ENCODE measurements at regions not wholly inside any gene's neighbourhood (a gene's known extent, or its start where the extent isn't known, plus 50 kb on each side); places are given as distances from the start of the nearest gene placed in this dataset.

DNA sequence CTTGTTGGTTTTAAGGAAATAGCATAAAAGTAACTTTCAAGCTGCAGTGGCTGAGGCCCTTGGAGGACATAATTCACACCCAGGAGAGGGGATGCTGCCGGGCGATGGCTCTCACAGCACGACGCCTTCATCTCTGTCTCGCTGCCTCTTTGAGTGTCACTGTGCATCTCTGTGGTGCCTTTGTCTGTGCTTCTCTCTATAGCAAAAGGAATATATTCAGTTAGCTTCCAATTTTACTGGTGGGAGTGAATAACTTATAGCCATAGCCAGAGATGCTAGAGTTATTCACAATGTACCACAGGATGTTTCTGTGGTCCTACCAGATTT is 276.7 kb downstream of the SYK start:
- TF ChIP-seq, protein P1, sequence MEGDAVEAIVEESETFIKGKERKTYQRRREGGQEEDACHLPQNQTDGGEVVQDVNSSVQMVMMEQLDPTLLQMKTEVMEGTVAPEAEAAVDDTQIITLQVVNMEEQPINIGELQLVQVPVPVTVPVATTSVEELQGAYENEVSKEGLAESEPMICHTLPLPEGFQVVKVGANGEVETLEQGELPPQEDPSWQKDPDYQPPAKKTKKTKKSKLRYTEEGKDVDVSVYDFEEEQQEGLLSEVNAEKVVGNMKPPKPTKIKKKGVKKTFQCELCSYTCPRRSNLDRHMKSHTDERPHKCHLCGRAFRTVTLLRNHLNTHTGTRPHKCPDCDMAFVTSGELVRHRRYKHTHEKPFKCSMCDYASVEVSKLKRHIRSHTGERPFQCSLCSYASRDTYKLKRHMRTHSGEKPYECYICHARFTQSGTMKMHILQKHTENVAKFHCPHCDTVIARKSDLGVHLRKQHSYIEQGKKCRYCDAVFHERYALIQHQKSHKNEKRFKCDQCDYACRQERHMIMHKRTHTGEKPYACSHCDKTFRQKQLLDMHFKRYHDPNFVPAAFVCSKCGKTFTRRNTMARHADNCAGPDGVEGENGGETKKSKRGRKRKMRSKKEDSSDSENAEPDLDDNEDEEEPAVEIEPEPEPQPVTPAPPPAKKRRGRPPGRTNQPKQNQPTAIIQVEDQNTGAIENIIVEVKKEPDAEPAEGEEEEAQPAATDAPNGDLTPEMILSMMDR (IDR thresholded peaks at IDR 0.05; ENCODE audit: control insufficient read depth, extremely low read depth, insufficient read depth): no peak
- H3K4me3 ChIP-seq (ENCODE audit: low read depth, low read length): no peak overlapping the region
- no peak for DNase-seq (ENCODE audit: low read depth)

DNA sequence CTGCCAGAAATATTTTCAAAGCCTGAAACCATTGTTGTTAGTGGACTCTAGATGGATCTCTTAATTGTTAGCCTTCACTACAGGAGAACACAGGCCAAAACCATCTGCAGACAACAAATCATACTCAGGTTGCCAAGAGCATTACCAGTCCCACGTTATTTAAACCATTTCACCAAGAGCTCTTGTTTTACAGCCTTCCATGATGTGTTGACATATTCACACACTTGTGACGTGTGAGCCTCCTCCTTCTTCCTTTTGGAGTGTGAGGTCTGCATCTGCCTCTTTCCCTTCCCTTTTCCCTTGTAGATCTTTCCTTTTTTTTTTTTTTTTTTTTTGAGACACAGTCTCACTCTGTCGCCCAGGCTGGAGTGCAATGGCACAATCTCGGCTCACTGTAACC is 279.0 kb downstream of the AUH start:
- no peak overlapping the region for H3K4me3 ChIP-seq (ENCODE audit: low read depth, low read length)
- TF ChIP-seq, protein P1 (IDR thresholded peaks at IDR 0.05; ENCODE audit: control insufficient read depth, extremely low read depth, insufficient read depth): no peak
- DNase-seq (ENCODE audit: low read depth): no peak

DNA sequence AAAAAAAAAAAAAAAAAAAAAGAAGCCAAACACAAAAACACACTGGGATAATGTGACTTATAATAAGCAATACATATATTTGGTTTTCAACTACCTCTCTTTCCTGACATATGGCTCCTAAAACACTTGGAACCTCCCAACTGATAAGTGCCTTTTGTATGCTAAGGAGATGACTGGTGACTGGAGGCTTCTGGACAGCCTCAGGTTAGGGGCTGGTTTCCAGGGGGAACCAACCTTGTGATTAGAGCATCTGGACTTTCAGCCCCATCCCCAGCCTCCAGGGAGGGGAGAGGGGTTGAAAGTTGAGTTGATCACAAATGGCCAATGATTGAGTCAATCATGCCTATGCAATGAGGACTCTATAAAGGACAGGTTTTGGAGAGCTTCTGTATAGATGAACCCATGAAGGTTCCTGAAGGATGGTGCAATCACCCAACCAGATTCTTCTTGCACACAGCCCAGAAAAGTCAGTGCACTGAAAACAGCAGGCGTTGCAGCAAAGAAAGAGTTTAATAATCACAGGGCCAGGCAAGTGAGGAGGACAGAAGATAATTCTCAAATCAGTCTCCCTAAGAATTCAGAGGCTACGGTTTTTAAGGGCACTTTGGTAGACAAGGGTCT is 276.7 kb downstream of the AUH start:
- TF ChIP-seq, protein P1 (IDR thresholded peaks at IDR 0.05; ENCODE audit: control insufficient read depth, extremely low read depth, insufficient read depth): no peak
- H3K4me3 ChIP-seq (ENCODE audit: low read depth, low read length): no peak overlapping the region
- no peak for DNase-seq (ENCODE audit: low read depth)

DNA sequence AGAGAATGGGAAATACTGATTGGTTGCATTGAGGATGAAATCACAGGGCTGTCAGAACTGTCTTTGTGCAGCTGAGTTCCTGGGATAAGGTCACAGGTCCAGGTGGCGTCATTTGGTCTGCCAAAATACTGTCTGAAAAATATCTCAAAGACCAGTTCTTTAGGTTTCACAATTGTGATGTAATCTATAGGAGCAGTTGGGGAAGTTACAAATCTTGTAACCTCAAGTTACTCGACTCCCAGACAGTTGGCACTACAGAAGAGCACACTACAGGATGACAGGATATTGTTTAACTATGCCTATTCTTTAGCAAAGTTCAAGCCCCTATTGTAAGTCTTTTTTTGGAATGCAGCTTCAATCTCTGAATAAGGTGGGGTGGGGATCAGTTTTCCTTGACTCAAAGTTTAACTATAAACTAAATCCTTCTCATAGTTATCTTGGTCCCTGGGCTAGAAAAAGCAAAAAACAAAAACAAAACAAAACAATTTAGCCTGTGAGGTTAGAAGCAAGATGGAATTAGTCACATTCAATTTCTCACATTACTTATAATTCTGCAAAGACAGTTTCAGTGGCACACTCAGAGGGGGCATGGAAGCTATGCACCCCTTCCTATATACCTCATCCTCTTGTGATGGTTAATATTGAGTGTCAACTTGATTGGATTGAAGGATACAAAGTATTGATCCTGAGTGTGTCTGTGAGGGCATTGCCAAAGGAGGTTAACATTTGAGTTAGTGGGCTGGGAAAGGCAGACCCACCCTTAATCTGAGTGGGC is 276.0 kb downstream of the AUH start:
- TF ChIP-seq, protein P1 (IDR thresholded peaks at IDR 0.05; ENCODE audit: control insufficient read depth, extremely low read depth, insufficient read depth): no peak
- no peak overlapping the region for H3K4me3 ChIP-seq (ENCODE audit: low read depth, low read length)
- DNase-seq (ENCODE audit: low read depth): no peak

DNA sequence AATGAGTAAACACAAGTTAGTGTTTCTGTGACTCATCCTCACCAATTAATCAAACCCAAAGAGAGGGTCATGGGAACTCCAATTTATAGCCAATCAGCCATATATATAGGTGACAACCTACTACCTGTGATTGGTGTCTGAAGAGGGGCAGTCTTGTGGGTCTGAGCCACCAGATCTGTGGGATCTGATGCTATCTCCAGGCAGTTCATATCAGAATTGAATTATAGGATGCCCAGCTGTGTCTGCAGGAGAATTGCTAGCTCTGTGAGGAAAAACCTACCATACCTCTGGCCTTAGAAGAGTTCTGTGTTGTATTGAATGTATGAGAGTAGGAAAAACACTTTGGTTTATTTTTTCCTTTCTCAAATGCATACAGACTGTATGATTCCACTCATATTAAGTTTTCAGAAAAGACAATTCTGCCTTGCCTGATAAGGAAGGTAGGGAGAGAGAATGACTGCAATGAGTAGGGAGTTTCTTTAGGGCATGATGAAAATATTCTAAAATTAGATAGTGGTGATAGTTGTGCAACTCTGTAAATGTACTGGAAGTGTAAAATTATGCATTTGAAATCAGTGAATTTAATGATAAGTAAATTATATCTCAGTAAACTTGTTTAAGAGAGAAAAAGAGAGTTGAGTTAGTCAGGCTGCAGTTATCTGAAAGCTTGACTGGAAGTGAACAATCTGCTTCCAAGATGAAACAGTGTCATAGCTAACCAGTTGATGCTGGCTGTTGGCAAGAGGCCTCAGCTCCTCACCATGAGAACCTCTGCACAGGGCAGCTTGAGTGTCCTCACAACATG is 274.9 kb downstream of the AUH start:
- DNase-seq (ENCODE audit: low read depth): no peak

DNA sequence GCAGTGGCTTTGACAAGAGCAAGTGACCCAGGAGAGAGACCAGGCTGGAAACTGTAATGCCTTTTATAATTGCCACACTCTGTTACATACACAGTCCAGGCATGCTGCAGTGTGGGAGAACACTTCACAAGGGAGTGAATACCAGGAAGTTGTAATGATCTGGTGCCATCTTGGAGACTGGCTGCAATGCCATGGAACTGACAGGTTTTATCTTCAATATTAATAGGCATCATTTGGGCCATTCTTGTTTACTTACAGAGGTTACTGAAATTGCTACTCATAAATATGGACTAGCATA is 274.3 kb downstream of the AUH start:
- TF ChIP-seq, protein P1 (IDR thresholded peaks at IDR 0.05; ENCODE audit: control insufficient read depth, extremely low read depth, insufficient read depth): no peak
- DNase-seq (ENCODE audit: low read depth): no peak
- H3K4me3 ChIP-seq (ENCODE audit: low read depth, low read length): no peak overlapping the region

More for the DNA sequence above, 274.9 kb downstream of the AUH start:
- TF ChIP-seq, protein P1 (IDR thresholded peaks at IDR 0.05; ENCODE audit: control insufficient read depth, extremely low read depth, insufficient read depth): no peak
- H3K4me3 ChIP-seq (ENCODE audit: low read depth, low read length): no peak overlapping the region
